Panc1 (cell line): ENCODE measurements at regions not wholly inside any gene's neighbourhood (a gene's known extent, or its start where the extent isn't known, plus 50 kb on each side); places are given as distances from the start of the nearest gene placed in this dataset.

Source experiments
- SIN3A ChIP-seq: IDR thresholded peaks from 2 replicates; pipeline ENCODE4 v1.6.1; 2012; ENCODE audit warnings: low read depth, mild to moderate bottlenecking, low read length, moderate library complexity, borderline replicate concordance; ENCODE audit not compliant: insufficient read depth
- TCF7L2 ChIP-seq: IDR thresholded peaks from 2 replicates; pipeline ENCODE4 v1.6.1; 2011; ENCODE audit warnings: mild to moderate bottlenecking, low read depth, low read length, inconsistent platforms
- TF ChIP-seq, protein P1 (sequence below): fragments of 450-650 bp; IDR thresholded peaks from 2 replicates; pipeline ENCODE4 v1.5.1; 2017; ENCODE audit warnings: mild to moderate bottlenecking
- TF ChIP-seq, protein P2 (sequence below), 2 experiments: IDR thresholded peaks; 2 replicates each; pipeline ENCODE4 v1.6.1; 2011 to 2012; ENCODE audit warnings: low read depth in 2 of 2, control low read depth in 1 of 2, low read length in 1 of 2, mild to moderate bottlenecking in 1 of 2, moderate library complexity in 1 of 2; ENCODE audit not compliant: insufficient read depth in 1 of 2

DNA sequence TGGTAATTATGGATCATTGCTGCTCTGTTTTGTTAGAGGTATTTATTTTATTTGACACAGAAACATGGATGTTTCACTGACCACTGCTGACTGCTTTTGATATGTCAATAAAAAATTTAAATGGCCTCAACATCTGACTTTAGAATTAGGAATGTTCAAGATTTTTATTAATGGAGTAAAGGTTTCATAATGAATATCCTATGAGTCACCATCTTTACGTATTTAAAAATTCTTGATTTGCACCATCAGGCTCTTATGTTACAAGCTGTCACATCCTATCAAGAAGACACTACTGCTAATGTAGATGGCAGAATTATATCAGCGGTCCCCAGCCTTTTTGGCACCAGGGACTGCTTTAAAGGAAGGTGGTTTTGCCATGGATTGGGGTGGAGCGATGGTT is 578.7 kb upstream of the NRP1 start:
- TF ChIP-seq, protein P1, sequence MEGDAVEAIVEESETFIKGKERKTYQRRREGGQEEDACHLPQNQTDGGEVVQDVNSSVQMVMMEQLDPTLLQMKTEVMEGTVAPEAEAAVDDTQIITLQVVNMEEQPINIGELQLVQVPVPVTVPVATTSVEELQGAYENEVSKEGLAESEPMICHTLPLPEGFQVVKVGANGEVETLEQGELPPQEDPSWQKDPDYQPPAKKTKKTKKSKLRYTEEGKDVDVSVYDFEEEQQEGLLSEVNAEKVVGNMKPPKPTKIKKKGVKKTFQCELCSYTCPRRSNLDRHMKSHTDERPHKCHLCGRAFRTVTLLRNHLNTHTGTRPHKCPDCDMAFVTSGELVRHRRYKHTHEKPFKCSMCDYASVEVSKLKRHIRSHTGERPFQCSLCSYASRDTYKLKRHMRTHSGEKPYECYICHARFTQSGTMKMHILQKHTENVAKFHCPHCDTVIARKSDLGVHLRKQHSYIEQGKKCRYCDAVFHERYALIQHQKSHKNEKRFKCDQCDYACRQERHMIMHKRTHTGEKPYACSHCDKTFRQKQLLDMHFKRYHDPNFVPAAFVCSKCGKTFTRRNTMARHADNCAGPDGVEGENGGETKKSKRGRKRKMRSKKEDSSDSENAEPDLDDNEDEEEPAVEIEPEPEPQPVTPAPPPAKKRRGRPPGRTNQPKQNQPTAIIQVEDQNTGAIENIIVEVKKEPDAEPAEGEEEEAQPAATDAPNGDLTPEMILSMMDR: no peak
- TF ChIP-seq SIN3A (no peak), TCF7L2 (no peak)
- TF ChIP-seq, protein P2, sequence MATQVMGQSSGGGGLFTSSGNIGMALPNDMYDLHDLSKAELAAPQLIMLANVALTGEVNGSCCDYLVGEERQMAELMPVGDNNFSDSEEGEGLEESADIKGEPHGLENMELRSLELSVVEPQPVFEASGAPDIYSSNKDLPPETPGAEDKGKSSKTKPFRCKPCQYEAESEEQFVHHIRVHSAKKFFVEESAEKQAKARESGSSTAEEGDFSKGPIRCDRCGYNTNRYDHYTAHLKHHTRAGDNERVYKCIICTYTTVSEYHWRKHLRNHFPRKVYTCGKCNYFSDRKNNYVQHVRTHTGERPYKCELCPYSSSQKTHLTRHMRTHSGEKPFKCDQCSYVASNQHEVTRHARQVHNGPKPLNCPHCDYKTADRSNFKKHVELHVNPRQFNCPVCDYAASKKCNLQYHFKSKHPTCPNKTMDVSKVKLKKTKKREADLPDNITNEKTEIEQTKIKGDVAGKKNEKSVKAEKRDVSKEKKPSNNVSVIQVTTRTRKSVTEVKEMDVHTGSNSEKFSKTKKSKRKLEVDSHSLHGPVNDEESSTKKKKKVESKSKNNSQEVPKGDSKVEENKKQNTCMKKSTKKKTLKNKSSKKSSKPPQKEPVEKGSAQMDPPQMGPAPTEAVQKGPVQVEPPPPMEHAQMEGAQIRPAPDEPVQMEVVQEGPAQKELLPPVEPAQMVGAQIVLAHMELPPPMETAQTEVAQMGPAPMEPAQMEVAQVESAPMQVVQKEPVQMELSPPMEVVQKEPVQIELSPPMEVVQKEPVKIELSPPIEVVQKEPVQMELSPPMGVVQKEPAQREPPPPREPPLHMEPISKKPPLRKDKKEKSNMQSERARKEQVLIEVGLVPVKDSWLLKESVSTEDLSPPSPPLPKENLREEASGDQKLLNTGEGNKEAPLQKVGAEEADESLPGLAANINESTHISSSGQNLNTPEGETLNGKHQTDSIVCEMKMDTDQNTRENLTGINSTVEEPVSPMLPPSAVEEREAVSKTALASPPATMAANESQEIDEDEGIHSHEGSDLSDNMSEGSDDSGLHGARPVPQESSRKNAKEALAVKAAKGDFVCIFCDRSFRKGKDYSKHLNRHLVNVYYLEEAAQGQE (IDR thresholded peaks at IDR 0.05; ENCODE audit: insufficient read depth in 1 of 2, low read depth in 2 of 2, low read length in 1 of 2): no peak
